IMR-90 (cell line): ENCODE measurements at regions not wholly inside any gene's neighbourhood (a gene's known extent, or its start where the extent isn't known, plus 50 kb on each side); places are given as distances from the start of the nearest gene placed in this dataset.

Experiments used
- BHLHE40 ChIP-seq: fragments of 150-350 bp; IDR thresholded peaks from 2 replicates; pipeline ENCODE4 v1.6.1; 2016; ENCODE audit warnings: mild to moderate bottlenecking, low read depth, low read length
- FOS ChIP-seq: fragments of 150-350 bp; IDR thresholded peaks from 2 replicates; pipeline ENCODE4 v1.6.1; 2016; ENCODE audit warnings: low read depth, low read length
- MAFK ChIP-seq: IDR thresholded peaks from 2 replicates; pipeline ENCODE4 v1.6.1; 2012; ENCODE audit warnings: low read depth, low read length, improper control_type of control experiment
- POLR2A ChIP-seq: IDR thresholded peaks from 2 replicates; pipeline ENCODE4 v1.6.1; 2012; ENCODE audit warnings: mild to moderate bottlenecking, low read depth, low read length
- RAD21 ChIP-seq: IDR thresholded peaks from 2 replicates; pipeline ENCODE4 v1.6.1; 2012; ENCODE audit warnings: low read length, improper control_type of control experiment
- SMC3 ChIP-seq: fragments of 150-350 bp; IDR thresholded peaks from 2 replicates; pipeline ENCODE4 v1.6.1; 2016; ENCODE audit warnings: low read depth, mild to moderate bottlenecking, antibody characterized with exemption, low read length, moderate library complexity
- TF ChIP-seq, protein P1 (sequence below): conservative IDR thresholded peaks from 2 replicates; pipeline ENCODE4 v1.5.1; 2012; ENCODE audit warnings: mild to moderate bottlenecking, low read depth, low read length, improper control_type of control experiment
- TF ChIP-seq, protein P2 (sequence below): fragments of 150-350 bp; IDR thresholded peaks from 2 replicates; pipeline ENCODE4 v1.6.1; 2016; ENCODE audit warnings: low read depth, mild to moderate bottlenecking, low read length, moderate library complexity, borderline replicate concordance

DNA sequence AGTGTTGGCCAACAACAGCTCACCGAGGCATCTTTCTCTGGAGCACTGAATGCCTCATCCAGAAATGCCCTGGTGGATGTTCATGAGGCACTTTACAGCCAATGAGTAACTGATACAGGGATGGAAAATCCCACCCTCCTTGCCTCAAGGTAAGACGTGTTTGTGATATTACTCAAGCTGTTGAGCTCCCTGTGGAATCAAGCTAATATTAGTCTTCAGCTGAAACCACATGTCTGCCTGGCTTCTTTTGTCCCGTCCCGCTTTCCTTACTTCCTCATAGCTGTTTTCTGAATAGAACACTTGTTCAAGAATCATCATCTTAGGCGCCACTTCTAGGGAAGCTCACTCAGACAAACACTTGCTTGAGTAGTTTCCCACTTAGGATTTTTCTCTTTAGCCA lies 422.4 kb downstream of the INHBA start:
- TF ChIP-seq POLR2A, result no peak
- TF ChIP-seq, protein P1, sequence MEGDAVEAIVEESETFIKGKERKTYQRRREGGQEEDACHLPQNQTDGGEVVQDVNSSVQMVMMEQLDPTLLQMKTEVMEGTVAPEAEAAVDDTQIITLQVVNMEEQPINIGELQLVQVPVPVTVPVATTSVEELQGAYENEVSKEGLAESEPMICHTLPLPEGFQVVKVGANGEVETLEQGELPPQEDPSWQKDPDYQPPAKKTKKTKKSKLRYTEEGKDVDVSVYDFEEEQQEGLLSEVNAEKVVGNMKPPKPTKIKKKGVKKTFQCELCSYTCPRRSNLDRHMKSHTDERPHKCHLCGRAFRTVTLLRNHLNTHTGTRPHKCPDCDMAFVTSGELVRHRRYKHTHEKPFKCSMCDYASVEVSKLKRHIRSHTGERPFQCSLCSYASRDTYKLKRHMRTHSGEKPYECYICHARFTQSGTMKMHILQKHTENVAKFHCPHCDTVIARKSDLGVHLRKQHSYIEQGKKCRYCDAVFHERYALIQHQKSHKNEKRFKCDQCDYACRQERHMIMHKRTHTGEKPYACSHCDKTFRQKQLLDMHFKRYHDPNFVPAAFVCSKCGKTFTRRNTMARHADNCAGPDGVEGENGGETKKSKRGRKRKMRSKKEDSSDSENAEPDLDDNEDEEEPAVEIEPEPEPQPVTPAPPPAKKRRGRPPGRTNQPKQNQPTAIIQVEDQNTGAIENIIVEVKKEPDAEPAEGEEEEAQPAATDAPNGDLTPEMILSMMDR, result no peak
- no peak for TF ChIP-seq MAFK
- no peak for TF ChIP-seq BHLHE40
- TF ChIP-seq FOS, result no peak
- TF ChIP-seq, protein P2, sequence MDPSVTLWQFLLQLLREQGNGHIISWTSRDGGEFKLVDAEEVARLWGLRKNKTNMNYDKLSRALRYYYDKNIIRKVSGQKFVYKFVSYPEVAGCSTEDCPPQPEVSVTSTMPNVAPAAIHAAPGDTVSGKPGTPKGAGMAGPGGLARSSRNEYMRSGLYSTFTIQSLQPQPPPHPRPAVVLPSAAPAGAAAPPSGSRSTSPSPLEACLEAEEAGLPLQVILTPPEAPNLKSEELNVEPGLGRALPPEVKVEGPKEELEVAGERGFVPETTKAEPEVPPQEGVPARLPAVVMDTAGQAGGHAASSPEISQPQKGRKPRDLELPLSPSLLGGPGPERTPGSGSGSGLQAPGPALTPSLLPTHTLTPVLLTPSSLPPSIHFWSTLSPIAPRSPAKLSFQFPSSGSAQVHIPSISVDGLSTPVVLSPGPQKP, result no peak
- no peak for TF ChIP-seq SMC3
- no peak for TF ChIP-seq RAD21
